ENCODE measurements at regions not wholly inside any gene's neighbourhood (a gene's known extent, or its start where the extent isn't known, plus 50 kb on each side); places are given as distances from the start of the nearest gene placed in this dataset.

- H3K4me3 ChIP-seq (ENCODE audit: low read length) = no peak overlapping the region
- TF ChIP-seq CTCF (conservative IDR thresholded peaks at IDR 0.05; ENCODE audit: low read length) = no peak
Measured at GRCh38 chr2:171237751-171238505, 77.2 kb upstream of the TLK1 start.

GRCh38 chr2:171235262-171235881 lies 74.7 kb upstream of the TLK1 start:
- no peak for TF ChIP-seq CTCF (conservative IDR thresholded peaks at IDR 0.05; ENCODE audit: low read length)
- no peak overlapping the region for H3K4me3 ChIP-seq (ENCODE audit: low read length)
- no peak for DNase-seq (ENCODE audit: low read depth)

More at GRCh38 chr2:171237751-171238505, 77.2 kb upstream of the TLK1 start:
- DNase-seq (ENCODE audit: low read depth) = no peak

GRCh38 chr2:171230176-171230575 lies 69.5 kb upstream of the TLK1 start:
- no peak overlapping the region for H3K4me3 ChIP-seq (ENCODE audit: low read length)
- no peak for DNase-seq (ENCODE audit: low read depth)
- no peak for TF ChIP-seq CTCF (conservative IDR thresholded peaks at IDR 0.05; ENCODE audit: low read length)

- no peak for DNase-seq (ENCODE audit: low read depth)
- no peak overlapping the region for H3K4me3 ChIP-seq (ENCODE audit: low read length)
- TF ChIP-seq CTCF (conservative IDR thresholded peaks at IDR 0.05; ENCODE audit: low read length) = no peak
Measured at GRCh38 chr2:171228826-171229225, 68.1 kb upstream of the TLK1 start.

- TF ChIP-seq CTCF (conservative IDR thresholded peaks at IDR 0.05; ENCODE audit: low read length) = no peak
- no peak overlapping the region for H3K4me3 ChIP-seq (ENCODE audit: low read length)
- peak; percentile 9 for DNase-seq (ENCODE audit: low read depth)
Measured at GRCh38 chr2:171227066-171227782, 66.5 kb upstream of the TLK1 start.

- TF ChIP-seq CTCF (conservative IDR thresholded peaks at IDR 0.05; ENCODE audit: low read length) = no peak
- no peak for DNase-seq (ENCODE audit: low read depth)
Measured at GRCh38 chr2:171226461-171226860, 65.8 kb upstream of the TLK1 start.

More at GRCh38 chr2:171226461-171226860, 65.8 kb upstream of the TLK1 start:
- no peak overlapping the region for H3K4me3 ChIP-seq (ENCODE audit: low read length)
